SK-N-SH (cell line): ENCODE measurements at regions not wholly inside any gene's neighbourhood (a gene's known extent, or its start where the extent isn't known, plus 50 kb on each side); places are given as distances from the start of the nearest gene placed in this dataset.

Experiments
- CTCF ChIA-PET: fragments of 300-600, 350-600 bp; formaldehyde crosslinking; extraction: SDS; loops from one replicate; lab custom pipeline; 2021; lab: Yijun Ruan, JAX
- POLR2A ChIA-PET: fragments of 350-600 bp; sonication (Branson Sonifier 250); formaldehyde crosslinking; extraction: SDS; loops from one replicate; lab custom pipeline; 2020; ENCODE audit warnings: antibody characterized with exemption, inconsistent platforms; lab: Yijun Ruan, JAX
- DNase-seq: peaks from one replicate; pipeline ENCODE4 v3.0.0; 2012
- H2AFZ ChIP-seq: fragments of 200-600 bp; sonication (generic); 2 replicates; pipeline ENCODE4 v1.8.1; 2016; ENCODE audit warnings: antibody characterized with exemption, mild to moderate bottlenecking, low read depth
- H3F3A ChIP-seq: fragments of 200-600 bp; sonication (generic); replicated peaks from 2 replicates; pipeline ENCODE3; 2016; ENCODE audit warnings: antibody characterized with exemption, mild to moderate bottlenecking; ENCODE audit not compliant: insufficient read depth
- H3K27ac ChIP-seq, 2 experiments: fragments of 200-500 bp in 1 of 2; fragments of 200-600 bp in 1 of 2; sonication (Bioruptor generic) in 1 of 2; sonication (generic), shearing (Covaris generic) in 1 of 2; 2 replicates each; pipeline versions ENCODE4 v1.5.1 to v1.6.1; 2014 to 2016; ENCODE audit warnings: low read depth in 2 of 2, inconsistent platforms in 1 of 2, low read length in 1 of 2, mild to moderate bottlenecking in 1 of 2, mixed read lengths in 1 of 2
- H3K27me3 ChIP-seq: fragments of 200-600 bp; sonication (generic), shearing (Covaris generic); 2 replicates; pipeline ENCODE4 v1.6.1; 2016; ENCODE audit warnings: mixed run types; ENCODE audit not compliant: insufficient read depth
- H3K36me3 ChIP-seq, 2 experiments: fragments of 200-500 bp in 1 of 2; fragments of 200-600 bp in 1 of 2; sonication (Bioruptor generic) in 1 of 2; sonication (generic) in 1 of 2; replicated peaks in 1 of 2; 2 replicates each; pipeline versions ENCODE3 to v1.5.1; 2014 to 2016; ENCODE audit warnings: low read length in 1 of 2, mild to moderate bottlenecking in 1 of 2; ENCODE audit not compliant: insufficient read depth in 2 of 2, control insufficient read depth in 1 of 2
- H3K4me1 ChIP-seq, 2 experiments: fragments of 200-500 bp in 1 of 2; fragments of 200-600 bp in 1 of 2; sonication (Bioruptor generic) in 1 of 2; sonication (generic), shearing (Covaris generic) in 1 of 2; 2 replicates each; pipeline versions ENCODE4 v1.5.1 to v1.6.1; 2014 to 2016; ENCODE audit warnings: low read depth in 1 of 2, low read length in 1 of 2, mixed run types in 1 of 2; ENCODE audit not compliant: insufficient read depth in 2 of 2, control insufficient read depth in 1 of 2
- H3K4me2 ChIP-seq: fragments of 200-600 bp; sonication (generic), shearing (Covaris generic); 2 replicates; pipeline ENCODE4 v1.6.1; 2017; ENCODE audit warnings: mixed run types
- H3K4me3 ChIP-seq, 2 experiments: fragments of 200-500 bp in 1 of 2; fragments of 200-600 bp in 1 of 2; sonication (Bioruptor generic) in 1 of 2; sonication (generic), shearing (Covaris generic) in 1 of 2; 2 replicates each; pipeline versions ENCODE4 v1.5.1 to v1.8.1; 2014 to 2016; ENCODE audit warnings: low read depth in 2 of 2, inconsistent platforms in 1 of 2, low read length in 1 of 2, mild to moderate bottlenecking in 1 of 2, mixed read lengths in 1 of 2, moderate library complexity in 1 of 2
- H3K79me2 ChIP-seq: fragments of 200-600 bp; sonication (generic); 2 replicates; pipeline ENCODE4 v1.8.1; 2017; ENCODE audit warnings: mild to moderate bottlenecking; ENCODE audit not compliant: insufficient read depth
- H3K9ac ChIP-seq: fragments of 200-600 bp; sonication (generic); 2 replicates; pipeline ENCODE4 v1.6.1; 2017; ENCODE audit warnings: mixed run types
- H3K9me2 ChIP-seq: fragments of 200-600 bp; sonication (generic); 2 replicates; pipeline ENCODE4 v1.6.1; 2017; ENCODE audit warnings: mixed run types
- H3K9me3 ChIP-seq: fragments of 200-600 bp; sonication (generic); 2 replicates; pipeline ENCODE4 v1.6.1; 2017; ENCODE audit warnings: mixed run types, mild to moderate bottlenecking, moderate library complexity
- H4K20me1 ChIP-seq: fragments of 200-600 bp; sonication (generic); 2 replicates; pipeline ENCODE4 v1.6.1; 2017; ENCODE audit warnings: mild to moderate bottlenecking, mixed run types; ENCODE audit not compliant: insufficient read depth
- CTCF ChIP-seq: fragments of 200-600 bp; sonication (generic); IDR thresholded peaks from 2 replicates; pipeline ENCODE4 v1.6.1; 2017; ENCODE audit warnings: antibody characterized with exemption, mild to moderate bottlenecking, moderate library complexity
- ELF1 ChIP-seq: IDR thresholded peaks from 2 replicates; pipeline ENCODE4 v1.4.0; 2012
- FOSL2 ChIP-seq: IDR thresholded peaks from 2 replicates; pipeline ENCODE4 v1.4.0; 2012; ENCODE audit warnings: low read depth, mild to moderate bottlenecking, moderate library complexity, borderline replicate concordance
- FOXM1 ChIP-seq: IDR thresholded peaks from 2 replicates; pipeline ENCODE4 v1.4.0; 2012; ENCODE audit warnings: low read depth, mild to moderate bottlenecking
- GATA2 ChIP-seq: sonication (generic); formaldehyde crosslinking; IDR thresholded peaks from 2 replicates; pipeline ENCODE4 v1.5.0; 2020; ENCODE audit warnings: mild to moderate bottlenecking, missing genetic modification reagents
- MAX ChIP-seq: IDR thresholded peaks from 2 replicates; pipeline ENCODE4 v1.4.0; 2012; ENCODE audit warnings: low read depth
- MXI1 ChIP-seq: IDR thresholded peaks from 2 replicates; pipeline ENCODE4 v1.6.1; 2012; ENCODE audit warnings: mild to moderate bottlenecking, low read depth, low read length, improper control_type of control experiment
- PBX3 ChIP-seq: IDR thresholded peaks from 2 replicates; pipeline ENCODE4; 2012
- POLR2AphosphoS5 ChIP-seq: IDR thresholded peaks from 2 replicates; pipeline ENCODE4 v1.6.1; 2012; ENCODE audit warnings: low read depth, low read length
- TEAD4 ChIP-seq: IDR thresholded peaks from 2 replicates; pipeline ENCODE4 v1.4.0; 2012; ENCODE audit warnings: mild to moderate bottlenecking, borderline replicate concordance; ENCODE audit not compliant: insufficient read depth
- WGBS: methylation state at CpG from one replicate; pipeline ENCODE4 v1.1.6; 2017; ENCODE audit warnings: low lambda C conversion rate; 5-methylcytosine and 5-hydroxymethylcytosine counted together

GRCh38 chr16:9679213-9679767 is 502.9 kb downstream of the GRIN2A start:
- no peaks in the 10 kb centered on the region for H3F3A ChIP-seq
- no peak overlapping the region for H3K4me2 ChIP-seq
- no peaks in the 10 kb centered on the region for H3K4me1 ChIP-seq
- DNase-seq = no peak
- no peaks in the 10 kb centered on the region for H3K9me2 ChIP-seq
- no peaks in the 10 kb centered on the region for H3K9me3 ChIP-seq
- TF ChIP-seq GATA2 (CRISPR knock-in tag) (no peak), FOSL2 (no peak)
- no peaks in the 10 kb centered on the region for H3K79me2 ChIP-seq
- 6% methylated on average over 11 of the region's 11 CpGs for WGBS
- H2AFZ ChIP-seq = no peak overlapping the region
- ChIA-PET POLR2A (no interaction called here), CTCF (no interaction called here)
- no peaks in the 10 kb centered on the region for H3K36me3 ChIP-seq
- H3K27me3 ChIP-seq = no peaks in the 10 kb centered on the region
- no peak overlapping the region for H3K4me3 ChIP-seq
- H3K9ac ChIP-seq = no peak overlapping the region
- no peak overlapping the region for H3K27ac ChIP-seq
- no peaks in the 10 kb centered on the region for H4K20me1 ChIP-seq

GRCh38 chr16:9680019-9680655 is 502.1 kb downstream of the GRIN2A start:
- Histone ChIP-seq H4K20me1 (no peaks in the 10 kb centered on the region), H3K4me3 (no peak overlapping the region), H3K9ac (no peak overlapping the region), H3F3A (no peaks in the 10 kb centered on the region), H2AFZ (no peak overlapping the region), H3K36me3 (no peaks in the 10 kb centered on the region), H3K4me1 (no peaks in the 10 kb centered on the region), H3K9me3 (no peaks in the 10 kb centered on the region), H3K27me3 (no peaks in the 10 kb centered on the region), H3K9me2 (no peaks in the 10 kb centered on the region), H3K79me2 (no peaks in the 10 kb centered on the region), H3K27ac (no peak overlapping the region), H3K4me2 (no peak overlapping the region)
- 11% methylated on average over 7 of the region's 7 CpGs for WGBS
- DNase-seq = no peak
- ChIA-PET POLR2A (no interaction called here), CTCF (interaction anchor here (1.0 kb wide), 1 partner anchor 32 kb away, joined by 3 read pairs; no protein-coding TSS in a partner anchor)
- TF ChIP-seq TEAD4 (no peak), PBX3 (no peak), POLR2AphosphoS5 (no peak), MXI1 (no peak), ELF1 (no peak), CTCF (no peak), FOXM1 (no peak), MAX (no peak)
